Suprapubic skin (tissue), 4 donors: ENCODE measurements at regions not wholly inside any gene's neighbourhood (a gene's known extent, or its start where the extent isn't known, plus 50 kb on each side); places are given as distances from the start of the nearest gene placed in this dataset.

ENCODE experiments used
- POLR2A ChIP-seq, 2 donors: fragments of 450-650 bp; IDR thresholded peaks; one replicate each; pipeline ENCODE4 v1.6.1; 2017; ENCODE audit warnings: antibody characterized with exemption in 2 of 2, mild to moderate bottlenecking in 2 of 2, moderate library complexity in 2 of 2
- POLR2AphosphoS5 ChIP-seq, 3 donors: sonication (generic); formaldehyde crosslinking; IDR thresholded peaks; one replicate each; pipeline ENCODE4 v1.6.1; 2017; ENCODE audit warnings: antibody characterized with exemption in 3 of 3
- TF ChIP-seq, protein P1 (sequence below), 2 donors: fragments of 200-600 bp in 1 of 2; fragments of 450-650 bp in 1 of 2; sonication (generic) in 1 of 2; IDR thresholded peaks; one replicate each; pipeline ENCODE4 v1.5.1; 2016 to 2019; ENCODE audit warnings: antibody characterized with exemption in 2 of 2, mild to moderate bottlenecking in 1 of 2, moderate library complexity in 1 of 2

DNA sequence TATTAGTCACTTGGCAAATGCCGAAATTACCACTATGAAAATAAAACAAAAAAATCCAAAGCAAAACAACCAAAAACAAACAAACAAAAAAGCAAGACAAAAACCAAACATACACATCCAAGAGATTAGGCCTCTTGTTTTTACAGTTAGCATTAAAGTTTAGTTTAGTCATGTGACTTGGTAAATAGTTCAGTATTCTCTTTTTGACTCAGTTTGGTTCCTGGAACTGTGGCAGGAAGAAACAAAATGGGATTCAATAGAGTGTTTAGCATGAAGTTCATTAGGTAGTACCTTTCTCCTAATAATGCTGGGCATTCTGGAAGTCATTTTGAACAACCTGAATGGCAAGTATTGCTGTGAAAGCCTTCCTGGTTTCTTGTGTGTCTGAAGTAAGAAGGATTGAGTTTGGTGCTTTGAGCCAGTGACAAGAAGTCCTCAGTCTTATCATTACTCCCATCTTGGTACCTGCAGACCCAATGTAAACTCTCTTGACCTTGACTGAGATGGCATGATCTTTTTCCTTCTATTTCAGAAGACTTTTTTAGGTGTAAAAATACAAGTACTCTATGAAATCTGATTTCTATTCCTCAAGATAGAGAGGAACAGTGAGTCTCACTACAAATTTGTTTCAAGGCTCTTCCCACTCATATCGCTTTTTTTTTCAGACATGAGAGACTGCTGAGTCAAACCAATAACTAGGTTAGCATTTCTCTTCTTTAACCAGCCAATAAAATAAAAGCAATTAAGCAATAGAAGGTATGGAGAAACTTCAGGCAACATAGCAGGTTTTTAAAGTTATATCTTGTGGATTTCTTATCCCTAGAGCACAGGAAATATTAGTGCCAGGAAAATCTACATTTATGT, 223.6 kb upstream of the PREP start:
- TF ChIP-seq, protein P1, sequence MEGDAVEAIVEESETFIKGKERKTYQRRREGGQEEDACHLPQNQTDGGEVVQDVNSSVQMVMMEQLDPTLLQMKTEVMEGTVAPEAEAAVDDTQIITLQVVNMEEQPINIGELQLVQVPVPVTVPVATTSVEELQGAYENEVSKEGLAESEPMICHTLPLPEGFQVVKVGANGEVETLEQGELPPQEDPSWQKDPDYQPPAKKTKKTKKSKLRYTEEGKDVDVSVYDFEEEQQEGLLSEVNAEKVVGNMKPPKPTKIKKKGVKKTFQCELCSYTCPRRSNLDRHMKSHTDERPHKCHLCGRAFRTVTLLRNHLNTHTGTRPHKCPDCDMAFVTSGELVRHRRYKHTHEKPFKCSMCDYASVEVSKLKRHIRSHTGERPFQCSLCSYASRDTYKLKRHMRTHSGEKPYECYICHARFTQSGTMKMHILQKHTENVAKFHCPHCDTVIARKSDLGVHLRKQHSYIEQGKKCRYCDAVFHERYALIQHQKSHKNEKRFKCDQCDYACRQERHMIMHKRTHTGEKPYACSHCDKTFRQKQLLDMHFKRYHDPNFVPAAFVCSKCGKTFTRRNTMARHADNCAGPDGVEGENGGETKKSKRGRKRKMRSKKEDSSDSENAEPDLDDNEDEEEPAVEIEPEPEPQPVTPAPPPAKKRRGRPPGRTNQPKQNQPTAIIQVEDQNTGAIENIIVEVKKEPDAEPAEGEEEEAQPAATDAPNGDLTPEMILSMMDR (IDR thresholded peaks at IDR 0.05): no peak
- TF ChIP-seq POLR2AphosphoS5 (IDR thresholded peaks at IDR 0.05) (no peak), POLR2A (IDR thresholded peaks at IDR 0.05) (no peak)
